Activated CD8-positive, alpha-beta memory T cell treated with anti-CD3 and anti-CD28 coated beads, Interleukin-2, amount 10 ng/mL, durations not matched to agents 7 days and 5 days (primary cell): ENCODE measurements at regions not wholly inside any gene's neighbourhood (a gene's known extent, or its start where the extent isn't known, plus 50 kb on each side); places are given as distances from the start of the nearest gene placed in this dataset.

ENCODE experiments used
- ATAC-seq: fragments of 150-1000 bp; cut with Tn5 transposase; one replicate; pipeline ENCODE4 v1.10.0; 2021; ENCODE audit warnings: moderate library complexity
- CTCF ChIA-PET: fragments of 350-600 bp; sonication (Branson Sonifier 250); formaldehyde crosslinking; loops from one replicate; lab custom pipeline; 2021; ENCODE audit warnings: antibody characterized with exemption; lab: Charles Lee
- DNase-seq: peaks from one replicate; pipeline ENCODE4 v3.0.0-alpha.2; 2020
- H3K27ac Mint-ChIP-seq: one replicate; pipeline ENCODE4 v1.8.0; 2021; ENCODE audit warnings: mild to moderate bottlenecking, mixed read lengths
- H3K27me3 Mint-ChIP-seq: one replicate; pipeline ENCODE4 v1.8.0; 2021; ENCODE audit warnings: mixed read lengths
- H3K36me3 Mint-ChIP-seq: one replicate; pipeline ENCODE4 v1.8.0; 2021; ENCODE audit warnings: mild to moderate bottlenecking, mixed read lengths
- H3K4me1 Mint-ChIP-seq: one replicate; pipeline ENCODE4 v1.8.0; 2021; ENCODE audit warnings: mixed read lengths
- H3K4me3 Mint-ChIP-seq: one replicate; pipeline ENCODE4 v1.8.0; 2021; ENCODE audit warnings: mild to moderate bottlenecking, moderate library complexity, mixed read lengths
- H3K9me3 Mint-ChIP-seq: one replicate; pipeline ENCODE4 v1.8.0; 2022; ENCODE audit warnings: low read depth, mixed read lengths

- DNase-seq (no peak), ATAC-seq (no peak)
- H3K4me3 Mint-ChIP-seq = no peak overlapping the region
- no peaks in the 10 kb centered on the region for H3K9me3 Mint-ChIP-seq
- H3K27ac Mint-ChIP-seq = no peak overlapping the region
- H3K4me1 Mint-ChIP-seq = no peaks in the 10 kb centered on the region
- no peaks in the 10 kb centered on the region for H3K27me3 Mint-ChIP-seq
- no peaks in the 10 kb centered on the region for H3K36me3 Mint-ChIP-seq
- CTCF ChIA-PET = no interaction called here
Measured at GRCh38 chr10:10551596-10552301, 465.9 kb upstream of the CELF2 start.

GRCh38 chr10:10552948-10553347, 464.7 kb upstream of the CELF2 start:
- no peak for ATAC-seq
- H3K4me1 Mint-ChIP-seq = no peaks in the 10 kb centered on the region
- no peaks in the 10 kb centered on the region for H3K9me3 Mint-ChIP-seq
- H3K36me3 Mint-ChIP-seq = no peaks in the 10 kb centered on the region
- no peak overlapping the region for H3K4me3 Mint-ChIP-seq
- no peak for DNase-seq
- no peak overlapping the region for H3K27ac Mint-ChIP-seq
- no peaks in the 10 kb centered on the region for H3K27me3 Mint-ChIP-seq
- CTCF ChIA-PET = no interaction called here

- no peaks in the 10 kb centered on the region for H3K4me1 Mint-ChIP-seq
- H3K9me3 Mint-ChIP-seq = no peaks in the 10 kb centered on the region
- ATAC-seq (no peak), DNase-seq (no peak)
- no peak overlapping the region for H3K4me3 Mint-ChIP-seq
- no peaks in the 10 kb centered on the region for H3K36me3 Mint-ChIP-seq
- CTCF ChIA-PET = no interaction called here
- no peak overlapping the region for H3K27ac Mint-ChIP-seq
- H3K27me3 Mint-ChIP-seq = no peaks in the 10 kb centered on the region
Measured at GRCh38 chr10:10564081-10564794, 453.4 kb upstream of the CELF2 start.

GRCh38 chr10:10576937-10577336, 440.7 kb upstream of the CELF2 start:
- H3K4me1 Mint-ChIP-seq = no peaks in the 10 kb centered on the region
- no peaks in the 10 kb centered on the region for H3K27me3 Mint-ChIP-seq
- CTCF ChIA-PET = no interaction called here
- no peaks in the 10 kb centered on the region for H3K36me3 Mint-ChIP-seq
- H3K9me3 Mint-ChIP-seq = no peaks in the 10 kb centered on the region
- ATAC-seq = no peak
- H3K4me3 Mint-ChIP-seq = no peak overlapping the region
- DNase-seq = no peak
- H3K27ac Mint-ChIP-seq = no peak overlapping the region

GRCh38 chr10:10579709-10580108, 438.0 kb upstream of the CELF2 start:
- Mint-ChIP-seq H3K27me3 (no peaks in the 10 kb centered on the region), H3K9me3 (no peaks in the 10 kb centered on the region), H3K27ac (no peak overlapping the region), H3K36me3 (no peaks in the 10 kb centered on the region), H3K4me1 (no peaks in the 10 kb centered on the region), H3K4me3 (no peak overlapping the region)
- ATAC-seq (no peak), DNase-seq (no peak)
- CTCF ChIA-PET = no interaction called here

GRCh38 chr10:10584161-10584560, 433.5 kb upstream of the CELF2 start:
- ATAC-seq = no peak
- no peak for DNase-seq
- no peaks in the 10 kb centered on the region for H3K27me3 Mint-ChIP-seq
- CTCF ChIA-PET = no interaction called here
- no peak overlapping the region for H3K27ac Mint-ChIP-seq
- H3K36me3 Mint-ChIP-seq = no peaks in the 10 kb centered on the region
- no peaks in the 10 kb centered on the region for H3K4me1 Mint-ChIP-seq
- no peaks in the 10 kb centered on the region for H3K9me3 Mint-ChIP-seq
- no peak overlapping the region for H3K4me3 Mint-ChIP-seq

- no peak overlapping the region for H3K4me3 Mint-ChIP-seq
- ATAC-seq = no peak
- CTCF ChIA-PET = no interaction called here
Measured at GRCh38 chr10:10587744-10588393, 429.8 kb upstream of the CELF2 start.

GRCh38 chr10:10589540-10590303, 427.9 kb upstream of the CELF2 start:
- no peak for ATAC-seq
- Mint-ChIP-seq H3K36me3 (no peaks in the 10 kb centered on the region), H3K27ac (no peak overlapping the region), H3K9me3 (no peaks in the 10 kb centered on the region), H3K4me3 (no peak overlapping the region), H3K27me3 (no peaks in the 10 kb centered on the region), H3K4me1 (no peaks in the 10 kb centered on the region)
- no peak for DNase-seq
- CTCF ChIA-PET = no interaction called here

More at GRCh38 chr10:10587744-10588393, 429.8 kb upstream of the CELF2 start:
- H3K27me3 Mint-ChIP-seq = no peaks in the 10 kb centered on the region
- no peaks in the 10 kb centered on the region for H3K36me3 Mint-ChIP-seq
- no peaks in the 10 kb centered on the region for H3K9me3 Mint-ChIP-seq
- no peak overlapping the region for H3K27ac Mint-ChIP-seq
- DNase-seq = no peak
- H3K4me1 Mint-ChIP-seq = no peaks in the 10 kb centered on the region

- Mint-ChIP-seq H3K4me1 (no peaks in the 10 kb centered on the region), H3K27me3 (no peaks in the 10 kb centered on the region), H3K4me3 (no peak overlapping the region), H3K9me3 (no peaks in the 10 kb centered on the region), H3K36me3 (no peaks in the 10 kb centered on the region), H3K27ac (no peak overlapping the region)
- CTCF ChIA-PET = no interaction called here
- no peak for DNase-seq
- no peak for ATAC-seq
Measured at GRCh38 chr10:10591715-10592341, 425.8 kb upstream of the CELF2 start.

- H3K36me3 Mint-ChIP-seq = no peaks in the 10 kb centered on the region
- CTCF ChIA-PET = no interaction called here
- DNase-seq = no peak
- H3K4me3 Mint-ChIP-seq = no peak overlapping the region
- no peaks in the 10 kb centered on the region for H3K4me1 Mint-ChIP-seq
- no peaks in the 10 kb centered on the region for H3K27me3 Mint-ChIP-seq
- H3K27ac Mint-ChIP-seq = no peak overlapping the region
- H3K9me3 Mint-ChIP-seq = no peaks in the 10 kb centered on the region
- no peak for ATAC-seq
Measured at GRCh38 chr10:10596256-10596655, 421.4 kb upstream of the CELF2 start.

GRCh38 chr10:10598297-10598696, 419.4 kb upstream of the CELF2 start:
- Mint-ChIP-seq H3K9me3 (no peaks in the 10 kb centered on the region), H3K27ac (no peak overlapping the region), H3K36me3 (no peaks in the 10 kb centered on the region), H3K27me3 (no peaks in the 10 kb centered on the region), H3K4me1 (no peaks in the 10 kb centered on the region), H3K4me3 (no peak overlapping the region)
- CTCF ChIA-PET = no interaction called here
- ATAC-seq (no peak), DNase-seq (no peak)

GRCh38 chr10:10600004-10600403, 417.7 kb upstream of the CELF2 start:
- Mint-ChIP-seq H3K36me3 (no peaks in the 10 kb centered on the region), H3K4me3 (no peak overlapping the region), H3K27me3 (no peaks in the 10 kb centered on the region), H3K27ac (no peak overlapping the region), H3K9me3 (no peaks in the 10 kb centered on the region), H3K4me1 (no peaks in the 10 kb centered on the region)
- ATAC-seq (no peak), DNase-seq (no peak)
- CTCF ChIA-PET = no interaction called here

GRCh38 chr10:10605551-10606081, 412.1 kb upstream of the CELF2 start:
- ATAC-seq (no peak), DNase-seq (no peak)
- Mint-ChIP-seq H3K9me3 (no peaks in the 10 kb centered on the region), H3K4me3 (no peak overlapping the region), H3K36me3 (no peaks in the 10 kb centered on the region), H3K27me3 (no peaks in the 10 kb centered on the region), H3K27ac (no peak overlapping the region), H3K4me1 (no peaks in the 10 kb centered on the region)
- CTCF ChIA-PET = no interaction called here
